NOMO-1 (cell line): ENCODE measurements at regions not wholly inside any gene's neighbourhood (a gene's known extent, or its start where the extent isn't known, plus 50 kb on each side); places are given as distances from the start of the nearest gene placed in this dataset.
"Not testable (repeated sequence)": the region's sequence is repeated elsewhere in the genome, so short reads cannot be mapped to it uniquely, and the experiment has no call there.

ENCODE experiments used
- DNase-seq, 2 experiments: peaks; one replicate each; lab custom pipeline; 2025; ENCODE audit not compliant: unreplicated experiment in 2 of 2; lab: John Stamatoyannopoulos, UW

GRCh38 chr17:34423315-34423714 lies 60.3 kb upstream of the CCL1 start:
- not testable (repeated sequence) for DNase-seq

- no peak for DNase-seq
Observed at GRCh38 chr17:34420900-34421299, 57.9 kb upstream of the CCL1 start.

- peak; percentile 34 to 60 for DNase-seq
Observed at GRCh38 chr17:34420254-34420766, 57.3 kb upstream of the CCL1 start.

- DNase-seq, result no peak
Observed at GRCh38 chr17:34416116-34416515, 53.1 kb upstream of the CCL1 start.

- no peak for DNase-seq
Observed at GRCh38 chr17:34414339-34414738, 51.3 kb upstream of the CCL1 start.

- peak; percentile 14 to 23 for DNase-seq
Observed at GRCh38 chr17:34413443-34414119, 50.5 kb upstream of the CCL1 start.

- peak in 1 of 2 experiments; percentile 40 for DNase-seq
Observed at GRCh38 chr17:34412965-34413441, 50.0 kb upstream of the CCL1 start.
